BJ (cell line): ENCODE measurements at regions not wholly inside any gene's neighbourhood (a gene's known extent, or its start where the extent isn't known, plus 50 kb on each side); places are given as distances from the start of the nearest gene placed in this dataset.

ENCODE experiments used
- CTCF ChIA-PET: fragments of 350-600 bp; formaldehyde crosslinking; extraction: SDS; loops from one replicate; lab custom pipeline; 2021; ENCODE audit warnings: antibody characterized with exemption, inconsistent platforms; lab: Yijun Ruan, JAX
- POLR2A ChIA-PET: fragments of 300-600 bp; sonication (Branson Sonifier 250); formaldehyde crosslinking; extraction: SDS; loops from one replicate; lab custom pipeline; 2021; ENCODE audit warnings: antibody characterized with exemption; lab: Charles Lee
- DNase-seq: peaks from one replicate; pipeline ENCODE4 v3.0.0-alpha.2; 2011; ENCODE audit warnings: low read depth
- H3K27me3 ChIP-seq: 2 replicates; pipeline ENCODE4 v1.6.0; 2011; ENCODE audit warnings: low read length; ENCODE audit not compliant: control insufficient read depth, insufficient read depth
- H3K36me3 ChIP-seq: 2 replicates; pipeline ENCODE4 v1.5.1; 2011; ENCODE audit warnings: low read length; ENCODE audit not compliant: control insufficient read depth, insufficient read depth
- H3K4me3 ChIP-seq: 2 replicates; pipeline ENCODE4 v1.5.1; 2011; ENCODE audit warnings: low read depth, mild to moderate bottlenecking, control low read depth, low read length
- TF ChIP-seq, protein P1 (sequence below): IDR thresholded peaks from 2 replicates; pipeline ENCODE4 v1.5.1; 2011; ENCODE audit warnings: low read depth, mild to moderate bottlenecking, control low read depth, inconsistent platforms, low read length, moderate library complexity; ENCODE audit not compliant: insufficient read depth

DNA sequence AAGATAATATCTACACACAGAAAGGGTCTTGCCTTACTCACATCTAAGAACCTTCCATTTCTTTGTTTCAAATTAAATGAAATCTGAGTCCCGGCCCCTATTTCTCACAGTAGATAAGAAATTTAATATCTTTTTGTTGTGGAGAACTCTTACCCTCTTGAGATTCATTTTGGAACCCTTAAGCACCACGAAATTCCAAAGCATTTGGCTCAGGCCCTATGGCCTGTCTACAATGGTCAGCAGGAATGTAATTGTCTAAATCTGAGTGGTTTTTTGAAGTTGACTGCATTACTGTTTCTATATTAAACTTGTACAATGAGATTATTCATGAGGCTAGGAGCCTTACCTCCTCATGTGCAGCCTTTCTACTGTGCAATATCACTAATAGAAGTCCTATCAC, 723.3 kb downstream of the TSN start:
- no peak for DNase-seq
- no peaks in the 10 kb centered on the region for H3K36me3 ChIP-seq
- ChIA-PET CTCF (no interaction called here), POLR2A (no interaction called here)
- H3K4me3 ChIP-seq: no peak overlapping the region
- TF ChIP-seq, protein P1, sequence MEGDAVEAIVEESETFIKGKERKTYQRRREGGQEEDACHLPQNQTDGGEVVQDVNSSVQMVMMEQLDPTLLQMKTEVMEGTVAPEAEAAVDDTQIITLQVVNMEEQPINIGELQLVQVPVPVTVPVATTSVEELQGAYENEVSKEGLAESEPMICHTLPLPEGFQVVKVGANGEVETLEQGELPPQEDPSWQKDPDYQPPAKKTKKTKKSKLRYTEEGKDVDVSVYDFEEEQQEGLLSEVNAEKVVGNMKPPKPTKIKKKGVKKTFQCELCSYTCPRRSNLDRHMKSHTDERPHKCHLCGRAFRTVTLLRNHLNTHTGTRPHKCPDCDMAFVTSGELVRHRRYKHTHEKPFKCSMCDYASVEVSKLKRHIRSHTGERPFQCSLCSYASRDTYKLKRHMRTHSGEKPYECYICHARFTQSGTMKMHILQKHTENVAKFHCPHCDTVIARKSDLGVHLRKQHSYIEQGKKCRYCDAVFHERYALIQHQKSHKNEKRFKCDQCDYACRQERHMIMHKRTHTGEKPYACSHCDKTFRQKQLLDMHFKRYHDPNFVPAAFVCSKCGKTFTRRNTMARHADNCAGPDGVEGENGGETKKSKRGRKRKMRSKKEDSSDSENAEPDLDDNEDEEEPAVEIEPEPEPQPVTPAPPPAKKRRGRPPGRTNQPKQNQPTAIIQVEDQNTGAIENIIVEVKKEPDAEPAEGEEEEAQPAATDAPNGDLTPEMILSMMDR: no peak
- H3K27me3 ChIP-seq: no peaks in the 10 kb centered on the region

DNA sequence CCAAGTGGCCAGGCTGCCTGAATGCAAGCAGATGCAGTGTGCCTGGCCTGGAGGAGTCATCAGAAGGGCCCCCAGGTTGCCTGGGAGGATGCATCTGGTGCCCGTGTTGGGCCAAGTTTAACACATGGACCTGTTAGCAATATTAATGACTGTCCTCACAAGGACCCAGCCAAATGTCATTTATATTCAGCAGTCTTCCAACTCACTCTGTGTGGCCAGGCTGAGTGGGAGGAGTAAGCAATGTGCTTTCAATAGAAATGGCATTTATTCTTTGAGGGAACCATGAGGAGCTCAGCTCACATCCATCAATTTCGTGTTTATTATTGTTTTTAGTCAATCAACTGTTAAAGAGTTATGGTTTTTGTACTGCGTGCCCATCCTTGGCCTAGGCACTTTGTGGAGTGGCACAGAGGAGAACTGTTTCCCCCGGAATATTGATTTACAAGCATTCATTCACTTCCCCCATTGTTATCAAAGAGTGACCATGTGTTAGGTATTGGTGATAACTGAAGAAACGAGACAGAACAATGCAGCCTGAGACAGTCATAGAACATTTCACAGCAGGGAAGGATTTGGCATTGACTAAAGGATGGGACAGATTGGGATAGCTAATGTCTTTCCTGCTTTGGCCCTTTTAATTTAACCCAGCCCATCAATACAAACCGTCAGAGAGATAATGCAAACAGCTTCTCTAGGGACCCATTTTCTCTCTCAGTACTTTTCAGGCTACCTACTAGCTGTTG, 725.2 kb downstream of the TSN start:
- Histone ChIP-seq H3K4me3 (no peak overlapping the region), H3K27me3 (no peaks in the 10 kb centered on the region), H3K36me3 (no peaks in the 10 kb centered on the region)
- ChIA-PET POLR2A (no interaction called here), CTCF (no interaction called here)
- DNase-seq: no peak
- TF ChIP-seq, protein P1: no peak

DNA sequence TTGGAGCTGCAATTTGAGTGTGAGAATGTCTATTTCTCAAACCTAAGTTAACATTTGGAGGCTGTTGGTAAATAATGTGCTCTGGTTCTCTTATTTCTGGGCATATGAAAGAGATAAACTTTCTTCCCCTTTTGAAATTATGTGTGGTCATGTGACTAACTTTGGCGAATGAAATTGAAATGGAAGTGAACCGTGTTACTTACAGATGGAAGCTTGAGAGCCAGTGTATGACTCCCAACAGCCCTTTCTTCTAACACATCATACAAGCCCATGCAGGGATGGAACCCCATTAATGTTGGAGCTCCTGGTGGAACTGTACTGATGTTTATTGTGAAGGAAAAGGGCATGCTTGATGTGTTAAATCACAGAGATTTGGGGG, 725.8 kb downstream of the TSN start:
- no peaks in the 10 kb centered on the region for H3K36me3 ChIP-seq
- POLR2A ChIA-PET: no interaction called here
- CTCF ChIA-PET: no interaction called here

DNA sequence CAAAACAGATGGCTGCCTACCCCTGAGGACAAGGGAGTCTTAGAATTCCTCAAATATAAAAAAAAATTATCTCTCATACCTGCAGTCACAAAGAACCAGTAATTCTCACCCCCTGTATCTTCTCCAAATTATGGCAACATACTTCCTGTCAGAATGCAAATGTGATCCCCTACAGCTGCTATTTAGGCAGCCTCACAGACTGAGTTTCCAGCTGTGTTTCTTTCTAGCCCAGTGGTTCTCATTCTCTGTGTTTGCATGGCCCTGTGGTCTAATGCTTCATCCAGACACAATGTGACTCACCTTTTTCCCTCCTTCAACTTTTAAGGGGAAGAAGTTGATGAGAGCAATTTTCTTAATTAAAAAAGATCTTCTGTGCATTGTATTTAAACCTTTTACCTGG, 726.3 kb downstream of the TSN start:
- Histone ChIP-seq H3K36me3 (no peaks in the 10 kb centered on the region), H3K27me3 (no peaks in the 10 kb centered on the region), H3K4me3 (no peak overlapping the region)
- no peak for DNase-seq
- TF ChIP-seq, protein P1: no peak
- CTCF ChIA-PET: no interaction called here
- POLR2A ChIA-PET: no interaction called here

More for the DNA sequence above, 725.8 kb downstream of the TSN start:
- TF ChIP-seq, protein P1: no peak
- no peak overlapping the region for H3K4me3 ChIP-seq
- no peak for DNase-seq
- H3K27me3 ChIP-seq: no peaks in the 10 kb centered on the region

DNA sequence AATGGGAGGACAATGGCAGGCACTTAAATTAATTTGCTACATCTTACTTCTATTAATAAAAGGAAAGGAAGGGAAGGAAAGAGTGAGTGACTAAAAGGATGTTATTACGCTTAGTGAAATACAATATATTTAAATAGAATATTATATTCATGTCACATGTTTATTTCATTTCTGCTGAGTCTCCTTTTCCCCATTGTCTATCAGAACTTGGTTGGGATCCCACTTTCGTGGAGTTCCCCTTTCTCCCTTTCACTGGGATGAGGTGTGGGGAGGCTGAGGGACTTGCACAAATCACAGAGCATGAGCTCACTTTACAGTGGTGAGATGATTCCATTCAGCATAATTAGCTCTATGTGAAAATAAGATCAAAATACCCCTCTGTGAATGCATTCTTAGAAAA, 730.6 kb downstream of the TSN start:
- DNase-seq: no peak
- TF ChIP-seq, protein P1: no peak
- POLR2A ChIA-PET: no interaction called here
- Histone ChIP-seq H3K36me3 (no peaks in the 10 kb centered on the region), H3K4me3 (no peak overlapping the region), H3K27me3 (no peaks in the 10 kb centered on the region)
- CTCF ChIA-PET: no interaction called here
